Naive thymus-derived CD4-positive, alpha-beta T cell (primary cell): ENCODE measurements at regions not wholly inside any gene's neighbourhood (a gene's known extent, or its start where the extent isn't known, plus 50 kb on each side); places are given as distances from the start of the nearest gene placed in this dataset.
"Not testable (repeated sequence)": the region's sequence is repeated elsewhere in the genome, so short reads cannot be mapped to it uniquely, and the experiment has no call there.

Experiments
- ATAC-seq: fragments of 150-1000 bp; cut with Tn5 transposase; 2 replicates; pipeline ENCODE4 v1.10.0; 2021; ENCODE audit warnings: mild to moderate bottlenecking, moderate library complexity
- CTCF ChIA-PET: fragments of 350-600 bp; sonication (Branson Sonifier 250); formaldehyde crosslinking; loops from one replicate; lab custom pipeline; 2021; ENCODE audit warnings: antibody characterized with exemption; lab: Charles Lee
- POLR2A ChIA-PET: fragments of 350-600 bp; sonication (Branson Sonifier 250); formaldehyde crosslinking; loops from one replicate; lab custom pipeline; 2021; ENCODE audit warnings: antibody characterized with exemption, inconsistent platforms; lab: Charles Lee
- DNase-seq, 9 donors: peaks; one replicate each; pipeline versions ENCODE4 v3.0.0 to v3.0.0-alpha.2; 2020 to 2022; ENCODE audit warnings: mixed read lengths in 1 of 9
- H3K27ac ChIP-seq: one replicate; pipeline ENCODE4 v1.7.0; 2013; ENCODE audit warnings: mild to moderate bottlenecking, low read depth, low read length, moderate library complexity
- H3K27me3 ChIP-seq, 2 donors: one replicate each; pipeline ENCODE4 v1.7.0; 2013; ENCODE audit warnings: low read length in 2 of 2, mild to moderate bottlenecking in 2 of 2, moderate library complexity in 2 of 2; ENCODE audit not compliant: control insufficient read depth in 2 of 2, insufficient read depth in 2 of 2
- H3K36me3 ChIP-seq, 3 experiments: 1 replicate in 2 of 3; 2 replicates in 1 of 3; pipeline ENCODE4 v1.7.0; 2013; ENCODE audit warnings: low read length in 3 of 3, mild to moderate bottlenecking in 3 of 3, moderate library complexity in 1 of 3; ENCODE audit not compliant: insufficient read depth in 3 of 3, control insufficient read depth in 2 of 3
- H3K4me1 ChIP-seq, 2 donors: one replicate each; pipeline ENCODE4 v1.7.0; 2013; ENCODE audit warnings: low read length in 2 of 2, mild to moderate bottlenecking in 2 of 2, moderate library complexity in 1 of 2; ENCODE audit not compliant: control insufficient read depth in 2 of 2, insufficient read depth in 2 of 2
- H3K4me3 ChIP-seq: 2 replicates; pipeline ENCODE4 v1.7.0; 2013; ENCODE audit warnings: mild to moderate bottlenecking, low read length
- H3K9me3 ChIP-seq, 3 experiments: 1 replicate in 2 of 3; 2 replicates in 1 of 3; pipeline ENCODE4 v1.7.0; 2013; ENCODE audit warnings: low read length in 3 of 3; ENCODE audit not compliant: control insufficient read depth in 2 of 3
- H3K27ac Mint-ChIP-seq, 9 donors: one replicate each; pipeline ENCODE4 v1.8.0; 2020 to 2022; ENCODE audit warnings: mixed read lengths in 9 of 9, mild to moderate bottlenecking in 8 of 9, moderate library complexity in 5 of 9, inconsistent platforms in 2 of 9
- H3K27me3 Mint-ChIP-seq, 5 donors: one replicate each; pipeline ENCODE4 v1.8.0; 2021 to 2022; ENCODE audit warnings: mixed read lengths in 5 of 5, mild to moderate bottlenecking in 1 of 5
- H3K36me3 Mint-ChIP-seq, 5 donors: one replicate each; pipeline ENCODE4 v1.8.0; 2020 to 2022; ENCODE audit warnings: mixed read lengths in 5 of 5, mild to moderate bottlenecking in 3 of 5, inconsistent platforms in 1 of 5
- H3K4me1 Mint-ChIP-seq, 7 donors: one replicate each; pipeline ENCODE4 v1.8.0; 2020 to 2022; ENCODE audit warnings: mixed read lengths in 7 of 7, mild to moderate bottlenecking in 3 of 7, inconsistent platforms in 1 of 7
- H3K4me3 Mint-ChIP-seq, 10 donors: one replicate each; pipeline ENCODE4 v1.8.0; 2020 to 2022; ENCODE audit warnings: mild to moderate bottlenecking in 10 of 10, mixed read lengths in 10 of 10, moderate library complexity in 6 of 10, inconsistent platforms in 2 of 10
- H3K9me3 Mint-ChIP-seq, 11 donors: one replicate each; pipeline ENCODE4 v1.8.0; 2020 to 2022; ENCODE audit warnings: mixed read lengths in 11 of 11, mild to moderate bottlenecking in 4 of 11, inconsistent platforms in 1 of 11, moderate library complexity in 1 of 11
- intact Hi-C, 2 donors: fragments of 100-400 bp; cut with micrococcal nuclease; formaldehyde crosslinking; loops; one replicate each; pipeline ENCODE4 v1.15.1; 2023

GRCh38 chr7:96794063-96794462 is 84.4 kb upstream of the SEM1 start:
- H3K9me3 Mint-ChIP-seq: peaks cover 0 to 5% (median 0%) of the 10 kb centered on the region in 11 donors
- H3K36me3 Mint-ChIP-seq: no peaks in the 10 kb centered on the region
- Histone ChIP-seq H3K36me3 (no peaks in the 10 kb centered on the region), H3K9me3 (no peaks in the 10 kb centered on the region), H3K4me3 (no peak overlapping the region), H3K27me3 (no peaks in the 10 kb centered on the region), H3K4me1 (no peaks in the 10 kb centered on the region), H3K27ac (no peak overlapping the region)
- peaks cover 0 to 1% (median 0%) of the 10 kb centered on the region in 7 donors for H3K4me1 Mint-ChIP-seq
- POLR2A ChIA-PET: no interaction called here
- DNase-seq: no peak
- intact Hi-C loops: no loop called here
- CTCF ChIA-PET: interaction anchor here (0.6 kb wide), 1 partner anchor 34 kb away, joined by 3 read pairs; no protein-coding TSS in a partner anchor
- no peak overlapping the region for H3K4me3 Mint-ChIP-seq
- no peak for ATAC-seq
- H3K27ac Mint-ChIP-seq: no peak overlapping the region
- H3K27me3 Mint-ChIP-seq: peaks cover 4 to 30% (median 27%) of the 10 kb centered on the region in 5 donors

GRCh38 chr7:96800122-96800521 is 90.5 kb upstream of the SEM1 start:
- no peaks in the 10 kb centered on the region for H3K36me3 Mint-ChIP-seq
- ATAC-seq (no peak), DNase-seq (no peak)
- no peaks in the 10 kb centered on the region for H3K9me3 ChIP-seq
- ChIA-PET CTCF (no interaction called here), POLR2A (no interaction called here)
- H3K9me3 Mint-ChIP-seq: no peaks in the 10 kb centered on the region
- peaks cover 0 to 1% (median 0%) of the 10 kb centered on the region in 7 donors for H3K4me1 Mint-ChIP-seq
- H3K27ac ChIP-seq: no peak overlapping the region
- no peak overlapping the region for H3K4me3 Mint-ChIP-seq
- no peaks in the 10 kb centered on the region for H3K4me1 ChIP-seq
- intact Hi-C loops: loop anchor here in 1 of 2 donors (10.0 kb wide), 1 partner anchor 725 kb away; no protein-coding TSS in a partner anchor
- no peaks in the 10 kb centered on the region for H3K36me3 ChIP-seq
- no peak overlapping the region for H3K27ac Mint-ChIP-seq
- peaks cover 11 to 47% (median 33%) of the 10 kb centered on the region in 5 donors for H3K27me3 Mint-ChIP-seq
- no peak overlapping the region for H3K4me3 ChIP-seq
- no peaks in the 10 kb centered on the region for H3K27me3 ChIP-seq

GRCh38 chr7:96800824-96801223 is 91.2 kb upstream of the SEM1 start:
- Histone ChIP-seq H3K27ac (no peak overlapping the region), H3K4me1 (no peaks in the 10 kb centered on the region), H3K4me3 (no peak overlapping the region), H3K9me3 (no peaks in the 10 kb centered on the region), H3K36me3 (no peaks in the 10 kb centered on the region), H3K27me3 (no peaks in the 10 kb centered on the region)
- Mint-ChIP-seq H3K36me3 (no peaks in the 10 kb centered on the region), H3K27me3 (peaks cover 11 to 47% (median 34%) of the 10 kb centered on the region in 5 donors), H3K27ac (no peak overlapping the region), H3K9me3 (no peaks in the 10 kb centered on the region), H3K4me1 (no peaks in the 10 kb centered on the region), H3K4me3 (no peak overlapping the region)
- intact Hi-C loops: loop anchor here in 1 of 2 donors (10.0 kb wide), 1 partner anchor 726 kb away; no protein-coding TSS in a partner anchor
- ATAC-seq (no peak), DNase-seq (no peak)
- ChIA-PET POLR2A (no interaction called here), CTCF (no interaction called here)

- DNase-seq (no peak), ATAC-seq (no peak)
- no peak overlapping the region for H3K27ac ChIP-seq
- H3K4me3 ChIP-seq: no peak overlapping the region
- no peaks in the 10 kb centered on the region for H3K27me3 ChIP-seq
- H3K9me3 ChIP-seq: no peaks in the 10 kb centered on the region
- no peak overlapping the region for H3K27ac Mint-ChIP-seq
- peaks cover 0 to 7% (median 0%) of the 10 kb centered on the region in 7 donors for H3K4me1 Mint-ChIP-seq
- H3K9me3 Mint-ChIP-seq: peaks cover 0 to 5% (median 2%) of the 10 kb centered on the region in 11 donors
- no peaks in the 10 kb centered on the region for H3K36me3 Mint-ChIP-seq
- no peaks in the 10 kb centered on the region for H3K4me1 ChIP-seq
- H3K4me3 Mint-ChIP-seq: no peak overlapping the region
- peaks cover 10 to 40% (median 31%) of the 10 kb centered on the region in 5 donors for H3K27me3 Mint-ChIP-seq
- ChIA-PET CTCF (no interaction called here), POLR2A (interaction anchor here (0.6 kb wide), 1 partner anchor 22 kb away, joined by 3 read pairs; no protein-coding TSS in a partner anchor)
- H3K36me3 ChIP-seq: no peaks in the 10 kb centered on the region
- intact Hi-C loops: no loop called here
Observed at GRCh38 chr7:96819111-96819700, 109.6 kb upstream of the SEM1 start.

GRCh38 chr7:96821131-96821530 is 111.5 kb upstream of the SEM1 start:
- H3K4me1 ChIP-seq, H3K9me3 ChIP-seq, H3K4me1 Mint-ChIP-seq, ATAC-seq, H3K27me3 ChIP-seq, H3K4me3 ChIP-seq, H3K36me3 ChIP-seq, intact Hi-C loops, H3K9me3 Mint-ChIP-seq, DNase-seq, H3K36me3 Mint-ChIP-seq, POLR2A ChIA-PET, CTCF ChIA-PET, H3K27ac ChIP-seq, H3K4me3 Mint-ChIP-seq, H3K27ac Mint-ChIP-seq: not testable (repeated sequence)
- peaks cover 10 to 51% (median 41%) of the 10 kb centered on the region in 5 donors for H3K27me3 Mint-ChIP-seq

GRCh38 chr7:96822824-96823223 is 113.2 kb upstream of the SEM1 start:
- H3K36me3 Mint-ChIP-seq: no peaks in the 10 kb centered on the region

GRCh38 chr7:96823274-96823673 is 113.6 kb upstream of the SEM1 start:
- no peak for DNase-seq
- Histone ChIP-seq H3K4me1 (no peaks in the 10 kb centered on the region), H3K4me3 (no peak overlapping the region), H3K27me3 (no peaks in the 10 kb centered on the region), H3K9me3 (no peaks in the 10 kb centered on the region), H3K27ac (no peak overlapping the region), H3K36me3 (no peaks in the 10 kb centered on the region)
- H3K36me3 Mint-ChIP-seq: no peaks in the 10 kb centered on the region
- ChIA-PET POLR2A (no interaction called here), CTCF (no interaction called here)
- H3K9me3 Mint-ChIP-seq: peaks cover 0 to 5% (median 0%) of the 10 kb centered on the region in 11 donors
- H3K27ac Mint-ChIP-seq: no peak overlapping the region
- intact Hi-C loops: no loop called here
- H3K4me1 Mint-ChIP-seq: no peaks in the 10 kb centered on the region
- ATAC-seq: no peak
- peaks cover 16 to 48% (median 36%) of the 10 kb centered on the region in 5 donors for H3K27me3 Mint-ChIP-seq
- H3K4me3 Mint-ChIP-seq: no peak overlapping the region

More at GRCh38 chr7:96822824-96823223, 113.2 kb upstream of the SEM1 start:
- DNase-seq (no peak), ATAC-seq (no peak)
- Histone ChIP-seq H3K27ac (no peak overlapping the region), H3K4me1 (no peaks in the 10 kb centered on the region), H3K27me3 (no peaks in the 10 kb centered on the region), H3K36me3 (no peaks in the 10 kb centered on the region), H3K4me3 (no peak overlapping the region), H3K9me3 (no peaks in the 10 kb centered on the region)
- no peak overlapping the region for H3K27ac Mint-ChIP-seq
- H3K4me1 Mint-ChIP-seq: no peaks in the 10 kb centered on the region
- peaks cover 12 to 46% (median 31%) of the 10 kb centered on the region in 5 donors for H3K27me3 Mint-ChIP-seq
- intact Hi-C loops: no loop called here
- POLR2A ChIA-PET: no interaction called here
- no peak overlapping the region for H3K4me3 Mint-ChIP-seq
- peaks cover 0 to 5% (median 0%) of the 10 kb centered on the region in 11 donors for H3K9me3 Mint-ChIP-seq
- CTCF ChIA-PET: no interaction called here
